ENCODE measurements at regions not wholly inside any gene's neighbourhood (a gene's known extent, or its start where the extent isn't known, plus 50 kb on each side); places are given as distances from the start of the nearest gene placed in this dataset.
"Not testable (repeated sequence)": the region's sequence is repeated elsewhere in the genome, so short reads cannot be mapped to it uniquely, and the experiment has no call there.

- not testable (repeated sequence) for TF ChIP-seq CTCF (IDR thresholded peaks at IDR 0.05; ENCODE audit: insufficient read depth, low read length, poor library complexity, severe bottlenecking); EZH2phosphoT487 (conservative IDR thresholded peaks at IDR 0.05; ENCODE audit: low read length)
Measured at GRCh38 chr4:3618341-3618740, 86.1 kb upstream of the LRPAP1 start.

All from SU-DHL-6 (cell line).